ENCODE measurements at regions not wholly inside any gene's neighbourhood (a gene's known extent, or its start where the extent isn't known, plus 50 kb on each side); places are given as distances from the start of the nearest gene placed in this dataset.

DNA sequence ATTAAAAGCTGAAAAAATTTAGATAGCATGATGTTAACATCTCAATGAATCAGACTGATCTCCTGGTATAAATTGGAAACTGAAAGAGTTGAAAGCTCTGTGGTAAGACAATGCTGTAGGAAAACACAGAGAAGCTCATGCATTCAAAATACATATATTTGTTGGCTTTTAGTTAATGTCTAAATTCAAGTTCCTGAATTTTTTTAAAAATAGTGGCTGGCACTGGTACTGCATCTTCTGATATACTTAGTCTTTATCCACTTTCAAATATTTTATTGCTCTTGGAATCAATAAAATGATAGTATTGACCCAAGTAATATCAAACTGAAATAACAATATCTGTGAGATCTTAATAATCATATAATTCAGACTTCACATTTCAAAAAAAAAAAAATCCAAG, 151.4 kb upstream of the FIGN start:
- no peak for TF ChIP-seq EZH2 (IDR thresholded peaks at IDR 0.05; ENCODE audit: insufficient read depth, poor library complexity, severe bottlenecking)
- TF ChIP-seq EZH2phosphoT487 (IDR thresholded peaks at IDR 0.05; ENCODE audit: insufficient read depth, low read depth), result no peak
